ENCODE measurements at regions not wholly inside any gene's neighbourhood (a gene's known extent, or its start where the extent isn't known, plus 50 kb on each side); places are given as distances from the start of the nearest gene placed in this dataset.

DNA sequence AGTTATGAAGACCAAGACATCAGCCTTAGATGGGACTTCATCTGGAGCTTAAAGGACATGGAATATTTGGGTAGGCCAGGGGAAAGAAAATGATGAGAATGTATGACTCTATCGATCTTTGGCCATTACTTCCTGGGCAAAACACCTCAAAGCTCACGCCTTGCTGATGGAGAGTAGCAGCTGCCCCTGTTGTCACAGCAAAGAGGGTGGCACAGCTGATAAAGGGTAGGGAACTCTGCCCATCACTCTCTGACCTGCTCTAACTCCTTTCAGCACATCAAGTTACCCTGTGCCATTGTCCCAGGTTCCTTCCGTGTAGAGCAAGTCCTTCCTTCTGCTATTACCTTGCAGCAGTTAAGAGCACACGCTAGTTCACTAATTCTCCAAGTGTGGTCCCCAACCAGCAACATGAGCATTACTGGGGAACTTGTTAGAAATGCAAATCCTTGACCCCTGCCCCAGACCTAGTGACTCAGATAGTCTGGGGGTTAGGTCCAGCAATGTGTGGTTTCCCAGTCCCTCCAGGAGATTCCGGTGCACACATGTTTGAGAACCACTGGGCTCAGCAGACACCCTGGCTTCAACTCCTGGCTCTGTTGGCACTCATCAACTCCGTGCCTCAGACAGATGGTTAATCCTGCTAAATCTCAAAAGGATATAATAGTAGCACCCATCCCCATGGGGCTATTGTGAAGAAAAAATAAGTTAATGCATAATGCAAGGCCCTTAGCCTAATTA is 93.7 kb upstream of the EEA1 start:
- H3K36me3 Mint-ChIP-seq (ENCODE audit: low read depth) = no peaks in the 10 kb centered on the region
- no peaks in the 10 kb centered on the region for H3K4me1 Mint-ChIP-seq (ENCODE audit: low read depth)
- no peak overlapping the region for H3K27ac Mint-ChIP-seq
- no peaks in the 10 kb centered on the region for H3K9me3 Mint-ChIP-seq
- no peaks in the 10 kb centered on the region for H3K27me3 Mint-ChIP-seq
- H3K4me3 Mint-ChIP-seq = no peak overlapping the region

DNA sequence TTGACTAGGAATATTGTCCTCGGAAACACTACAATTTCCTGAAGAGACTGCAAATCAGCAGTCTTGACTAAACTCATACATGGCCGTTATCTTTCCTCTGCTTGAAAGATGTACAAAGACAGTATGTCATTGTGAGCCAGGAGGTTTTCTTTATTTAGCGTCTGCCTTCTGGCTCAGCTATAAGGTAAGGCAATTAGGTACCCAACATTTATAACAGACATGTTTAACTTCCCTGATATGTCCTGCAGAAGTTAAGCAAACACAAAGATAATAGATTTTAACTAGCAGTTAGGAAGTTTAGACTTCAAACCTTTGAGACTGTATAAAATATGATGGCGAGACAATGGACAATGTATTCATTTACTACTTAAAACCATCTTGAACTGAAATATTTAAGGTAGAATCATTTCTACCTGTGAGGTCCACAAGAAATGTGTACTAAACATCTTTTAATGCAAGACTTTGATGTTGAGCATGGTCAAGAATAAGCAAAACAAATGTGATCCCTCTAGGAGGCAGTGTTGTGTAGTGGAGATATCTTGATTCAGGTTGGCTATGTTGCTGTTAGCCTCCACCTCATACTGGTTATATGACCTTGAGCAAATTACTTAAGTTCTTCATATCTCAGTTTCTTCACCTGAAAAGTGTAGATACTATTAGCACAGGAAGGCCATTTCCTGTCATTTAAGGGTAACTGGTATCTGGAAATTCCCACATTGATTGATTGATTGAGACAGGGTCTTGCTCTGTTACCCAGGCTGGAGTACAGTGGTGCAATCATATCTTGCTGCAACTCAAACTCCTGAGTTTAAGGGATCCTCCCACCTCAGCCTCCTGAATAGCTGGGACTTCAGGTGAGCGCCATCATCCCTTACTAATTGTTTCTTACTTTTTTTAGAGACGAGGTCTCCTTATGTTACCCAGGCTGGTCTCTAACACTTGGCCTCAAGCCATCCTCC is 96.3 kb upstream of the EEA1 start:
- no peaks in the 10 kb centered on the region for H3K4me1 Mint-ChIP-seq (ENCODE audit: low read depth)
- H3K27ac Mint-ChIP-seq = no peak overlapping the region
- H3K36me3 Mint-ChIP-seq (ENCODE audit: low read depth) = no peaks in the 10 kb centered on the region
- no peak overlapping the region for H3K4me3 Mint-ChIP-seq
- no peaks in the 10 kb centered on the region for H3K27me3 Mint-ChIP-seq
- no peaks in the 10 kb centered on the region for H3K9me3 Mint-ChIP-seq

DNA sequence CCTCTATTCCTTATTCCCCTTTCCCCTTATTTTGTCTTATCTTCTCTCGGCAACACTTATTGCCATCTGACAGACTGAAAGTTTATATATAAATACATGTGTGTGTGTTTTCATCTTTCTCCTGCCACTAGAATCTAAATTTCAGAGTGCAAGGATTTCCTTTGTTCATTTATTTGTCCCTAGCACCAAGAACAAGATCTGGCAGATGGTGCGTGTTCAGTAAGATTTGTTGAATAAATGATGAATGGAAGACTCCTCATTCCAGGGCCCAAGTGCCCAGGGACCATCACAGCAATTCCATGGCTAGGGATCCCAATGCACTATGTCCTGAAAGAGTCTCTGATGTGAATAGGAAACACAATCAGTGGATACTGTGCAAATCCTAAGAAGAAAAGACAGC is 97.9 kb upstream of the EEA1 start:
- Mint-ChIP-seq H3K4me3 (no peak overlapping the region), H3K36me3 (ENCODE audit: low read depth) (no peaks in the 10 kb centered on the region), H3K9me3 (no peaks in the 10 kb centered on the region), H3K27me3 (no peaks in the 10 kb centered on the region), H3K27ac (no peak overlapping the region), H3K4me1 (ENCODE audit: low read depth) (no peaks in the 10 kb centered on the region)

DNA sequence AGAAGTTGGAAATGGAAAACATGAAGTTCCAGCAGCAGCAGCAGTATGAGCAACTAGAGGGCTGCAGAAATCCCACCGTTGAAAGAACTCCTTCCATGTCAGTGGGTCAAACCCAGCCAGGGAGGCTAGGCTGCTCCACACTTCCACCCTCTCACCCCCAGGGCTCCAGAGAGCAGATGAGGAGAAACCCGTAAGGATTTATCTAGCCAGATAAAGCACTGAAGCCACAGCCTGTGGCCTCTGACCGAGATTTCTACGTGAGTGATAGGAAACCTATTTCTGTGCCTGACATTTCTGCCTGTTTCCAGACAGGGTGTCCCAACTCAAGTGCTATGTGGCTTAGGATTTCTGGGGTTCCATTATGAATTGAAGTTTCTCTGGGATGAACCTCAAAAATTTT is 100.0 kb upstream of the EEA1 start:
- Mint-ChIP-seq H3K4me1 (ENCODE audit: low read depth) (no peaks in the 10 kb centered on the region), H3K36me3 (ENCODE audit: low read depth) (no peaks in the 10 kb centered on the region), H3K27me3 (peaks cover 4% of the 10 kb centered on the region), H3K4me3 (no peak overlapping the region), H3K9me3 (no peaks in the 10 kb centered on the region), H3K27ac (no peak overlapping the region)

DNA sequence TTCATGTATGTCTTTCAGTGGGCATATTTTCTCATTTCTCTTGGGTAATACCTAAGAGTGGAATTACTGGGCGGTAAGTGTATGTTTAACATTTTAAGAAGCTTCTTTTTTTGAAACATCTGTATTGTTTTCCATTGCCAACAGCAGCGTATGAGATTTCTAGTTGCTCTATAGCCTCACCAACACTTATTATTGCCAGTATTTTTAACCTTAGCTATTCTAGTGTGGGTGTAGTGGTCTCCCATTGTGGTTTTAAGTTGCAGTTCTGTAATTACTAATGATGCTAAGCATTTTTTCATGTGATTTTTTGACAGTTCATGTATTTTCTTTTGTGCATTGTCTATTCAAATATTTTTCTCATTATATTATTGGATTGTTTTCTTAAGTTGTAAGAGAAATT is 101.9 kb upstream of the EEA1 start:
- Mint-ChIP-seq H3K4me3 (no peak overlapping the region), H3K27me3 (peaks cover 11% of the 10 kb centered on the region), H3K27ac (no peak overlapping the region), H3K9me3 (no peaks in the 10 kb centered on the region), H3K4me1 (ENCODE audit: low read depth) (no peaks in the 10 kb centered on the region), H3K36me3 (ENCODE audit: low read depth) (no peaks in the 10 kb centered on the region)

DNA sequence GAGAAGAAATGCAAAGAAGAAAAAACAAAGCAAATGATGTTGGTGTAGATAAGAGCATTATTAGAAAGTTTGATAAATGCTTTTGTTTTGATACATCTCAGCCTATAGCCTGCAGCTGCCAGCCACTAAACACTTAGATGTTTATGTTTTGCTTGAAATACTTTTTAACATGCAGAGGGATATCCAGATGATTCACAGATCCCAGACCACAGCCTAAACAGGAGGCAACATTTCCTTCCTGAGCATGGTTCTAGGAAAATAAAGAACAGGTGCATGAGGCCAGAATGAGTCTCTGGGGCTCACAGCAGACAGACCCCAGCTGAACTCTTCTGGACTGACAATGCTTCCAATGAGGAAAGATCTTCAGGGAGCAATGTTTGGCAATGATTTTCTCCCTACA is 103.7 kb upstream of the EEA1 start:
- Mint-ChIP-seq H3K4me3 (no peak overlapping the region), H3K27me3 (peaks cover 19% of the 10 kb centered on the region), H3K27ac (no peak overlapping the region), H3K4me1 (ENCODE audit: low read depth) (no peaks in the 10 kb centered on the region), H3K9me3 (no peaks in the 10 kb centered on the region), H3K36me3 (ENCODE audit: low read depth) (no peaks in the 10 kb centered on the region)

DNA sequence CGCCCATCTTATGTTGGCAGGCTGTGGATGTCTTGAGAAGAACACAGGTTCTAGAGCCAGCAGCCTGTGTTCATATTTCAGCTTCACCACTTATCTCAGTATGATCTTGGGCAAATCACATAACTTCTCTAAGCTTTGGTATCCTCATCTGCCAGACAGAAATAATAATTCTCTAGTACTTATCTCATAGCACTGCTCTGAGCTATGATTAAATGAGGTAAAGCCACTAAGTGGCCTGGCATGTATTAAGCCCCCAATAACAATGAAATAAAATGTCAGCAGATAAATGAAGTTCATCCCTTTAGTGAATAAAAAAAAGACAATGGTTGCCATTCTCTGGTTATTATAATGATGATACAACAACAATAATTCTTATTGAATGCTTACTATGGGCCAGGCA is 104.9 kb upstream of the EEA1 start:
- no peaks in the 10 kb centered on the region for H3K4me1 Mint-ChIP-seq (ENCODE audit: low read depth)

DNA sequence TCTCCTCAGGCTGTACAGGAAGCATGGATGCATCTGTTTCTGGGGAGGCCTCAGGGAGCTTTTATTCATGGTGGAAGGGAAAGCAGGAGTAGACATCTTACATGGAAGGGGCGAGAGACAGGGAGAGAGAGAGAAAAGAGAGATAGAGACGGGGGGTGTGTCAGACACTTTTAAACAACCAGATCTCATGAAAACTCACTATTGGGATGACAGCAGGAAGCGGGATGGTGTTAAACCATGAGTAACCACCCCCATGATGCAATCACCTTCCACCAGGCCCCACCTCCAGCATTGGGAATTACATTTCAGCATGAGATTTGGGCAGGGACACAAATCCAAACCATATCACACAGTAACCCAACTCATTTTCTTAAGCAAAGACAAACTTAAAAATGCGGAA is 110.0 kb upstream of the EEA1 start:
- H3K4me3 Mint-ChIP-seq = no peak overlapping the region
- H3K9me3 Mint-ChIP-seq = no peaks in the 10 kb centered on the region
- H3K4me1 Mint-ChIP-seq (ENCODE audit: low read depth) = no peaks in the 10 kb centered on the region
- no peak overlapping the region for H3K27ac Mint-ChIP-seq
- peaks cover 24% of the 10 kb centered on the region for H3K27me3 Mint-ChIP-seq
- H3K36me3 Mint-ChIP-seq (ENCODE audit: low read depth) = no peaks in the 10 kb centered on the region

More for the DNA sequence above, 104.9 kb upstream of the EEA1 start:
- no peaks in the 10 kb centered on the region for H3K9me3 Mint-ChIP-seq
- no peak overlapping the region for H3K4me3 Mint-ChIP-seq
- H3K27ac Mint-ChIP-seq = no peak overlapping the region
- peaks cover 21% of the 10 kb centered on the region for H3K27me3 Mint-ChIP-seq
- no peaks in the 10 kb centered on the region for H3K36me3 Mint-ChIP-seq (ENCODE audit: low read depth)

DNA sequence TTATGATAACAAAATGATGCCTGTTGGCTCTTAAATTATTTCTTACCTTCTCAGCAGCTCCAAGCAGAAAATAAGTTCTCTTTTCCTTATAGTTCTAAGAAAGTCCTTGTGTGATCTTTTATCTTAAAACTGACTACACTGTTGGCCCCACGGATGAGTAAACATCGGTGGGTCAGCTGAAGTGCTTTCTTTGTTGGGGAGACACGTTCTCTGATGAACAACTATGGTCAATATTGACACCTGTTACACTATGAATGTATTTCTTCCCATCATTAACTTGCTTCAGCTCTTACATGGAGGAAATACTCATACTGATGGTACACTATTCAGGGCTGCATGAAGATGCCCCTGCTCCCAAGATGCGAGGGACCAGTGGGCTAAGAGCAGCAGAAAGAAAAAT is 110.8 kb upstream of the EEA1 start:
- Mint-ChIP-seq H3K4me3 (no peak overlapping the region), H3K27ac (no peak overlapping the region), H3K4me1 (ENCODE audit: low read depth) (no peaks in the 10 kb centered on the region), H3K27me3 (peaks cover 17% of the 10 kb centered on the region), H3K9me3 (no peaks in the 10 kb centered on the region), H3K36me3 (ENCODE audit: low read depth) (no peaks in the 10 kb centered on the region)

DNA sequence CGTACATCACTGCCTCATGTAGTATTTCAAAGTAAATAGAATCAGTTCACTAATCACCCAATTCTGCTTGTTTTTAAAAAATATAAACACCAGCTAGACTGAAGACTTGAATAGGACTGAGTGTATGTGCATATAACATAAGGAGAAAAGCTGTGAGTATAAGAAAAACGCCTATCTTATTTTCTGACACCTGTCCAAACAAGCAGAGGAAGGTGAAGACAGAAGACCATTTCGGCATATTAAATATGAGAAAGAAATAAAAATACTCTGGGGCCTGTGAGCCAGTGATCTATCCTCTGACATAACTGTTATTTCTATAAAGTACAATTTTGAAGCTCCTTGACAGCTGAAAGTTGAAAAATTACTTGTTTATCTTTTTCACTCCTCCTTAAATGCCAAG is 111.3 kb upstream of the EEA1 start:
- no peaks in the 10 kb centered on the region for H3K4me1 Mint-ChIP-seq (ENCODE audit: low read depth)
- H3K27me3 Mint-ChIP-seq = peaks cover 17% of the 10 kb centered on the region
- H3K9me3 Mint-ChIP-seq = no peaks in the 10 kb centered on the region
- no peak overlapping the region for H3K4me3 Mint-ChIP-seq
- no peak overlapping the region for H3K27ac Mint-ChIP-seq
- no peaks in the 10 kb centered on the region for H3K36me3 Mint-ChIP-seq (ENCODE audit: low read depth)

DNA sequence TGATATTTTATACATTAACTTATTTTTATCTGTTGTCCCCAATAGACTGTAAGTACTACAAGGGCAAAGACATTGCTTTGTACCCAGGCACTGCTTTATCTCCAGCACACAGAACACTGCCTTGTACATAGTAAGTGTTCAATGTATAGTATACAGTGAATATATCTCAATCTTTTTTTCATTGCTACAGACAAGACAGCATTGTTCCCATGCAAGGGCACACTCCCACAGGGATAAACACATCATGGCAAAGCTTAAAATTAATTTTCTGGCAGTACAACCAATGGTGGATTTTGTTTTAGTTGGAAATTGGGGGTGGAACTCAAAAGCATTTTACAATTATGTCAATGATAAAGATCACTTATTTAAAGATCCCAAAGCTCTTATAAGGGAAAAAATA is 112.3 kb upstream of the EEA1 start:
- Mint-ChIP-seq H3K4me3 (no peak overlapping the region), H3K4me1 (ENCODE audit: low read depth) (no peaks in the 10 kb centered on the region), H3K9me3 (no peaks in the 10 kb centered on the region), H3K27ac (no peak overlapping the region), H3K36me3 (ENCODE audit: low read depth) (no peaks in the 10 kb centered on the region), H3K27me3 (peaks cover 17% of the 10 kb centered on the region)

DNA sequence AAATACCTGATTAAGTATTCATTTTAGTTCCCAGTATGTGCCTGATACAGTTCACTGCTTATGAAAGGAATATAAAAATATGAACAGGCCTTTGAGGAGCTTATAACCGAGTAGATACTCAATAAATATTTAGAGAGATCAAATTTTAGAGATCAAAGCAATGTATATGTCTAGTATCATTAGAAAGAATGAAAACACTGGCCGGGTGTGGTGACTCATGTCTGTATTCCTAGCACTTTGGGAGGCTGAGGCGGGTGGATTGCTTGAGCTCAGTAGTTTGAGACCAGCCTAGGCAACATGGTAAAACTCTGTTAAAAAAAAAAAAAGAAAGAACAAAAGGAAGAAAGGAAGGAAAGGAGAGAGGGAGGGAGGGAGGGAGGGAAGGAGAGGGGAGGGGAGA is 113.2 kb upstream of the EEA1 start:
- H3K4me1 Mint-ChIP-seq (ENCODE audit: low read depth) = no peaks in the 10 kb centered on the region
- H3K36me3 Mint-ChIP-seq (ENCODE audit: low read depth) = no peaks in the 10 kb centered on the region
- H3K27me3 Mint-ChIP-seq = peaks cover 9% of the 10 kb centered on the region
- no peak overlapping the region for H3K4me3 Mint-ChIP-seq
- peaks cover 2% of the 10 kb centered on the region for H3K9me3 Mint-ChIP-seq
- no peak overlapping the region for H3K27ac Mint-ChIP-seq

DNA sequence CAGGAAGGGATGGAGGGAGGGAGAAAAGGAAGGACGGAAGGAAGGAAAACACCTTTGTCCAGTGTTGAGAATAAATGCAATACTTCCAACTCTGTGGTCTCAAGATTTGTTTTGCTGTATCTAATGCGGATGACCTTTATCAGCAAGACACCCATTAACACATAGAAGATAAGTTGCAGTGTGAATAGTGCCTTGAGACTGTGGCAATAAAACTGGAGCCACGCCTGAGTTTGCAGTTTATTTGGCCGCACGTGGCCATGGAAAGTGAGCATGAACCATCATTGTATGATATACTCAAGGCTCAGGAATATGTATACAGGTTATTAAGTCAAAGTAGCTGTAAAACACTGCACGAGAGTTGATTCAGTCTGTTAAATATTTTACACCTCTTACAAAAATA is 113.6 kb upstream of the EEA1 start:
- no peaks in the 10 kb centered on the region for H3K4me1 Mint-ChIP-seq (ENCODE audit: low read depth)
- peaks cover 3% of the 10 kb centered on the region for H3K9me3 Mint-ChIP-seq
- no peak overlapping the region for H3K27ac Mint-ChIP-seq
- no peaks in the 10 kb centered on the region for H3K36me3 Mint-ChIP-seq (ENCODE audit: low read depth)
- no peak overlapping the region for H3K4me3 Mint-ChIP-seq
- H3K27me3 Mint-ChIP-seq = peaks cover 9% of the 10 kb centered on the region

DNA sequence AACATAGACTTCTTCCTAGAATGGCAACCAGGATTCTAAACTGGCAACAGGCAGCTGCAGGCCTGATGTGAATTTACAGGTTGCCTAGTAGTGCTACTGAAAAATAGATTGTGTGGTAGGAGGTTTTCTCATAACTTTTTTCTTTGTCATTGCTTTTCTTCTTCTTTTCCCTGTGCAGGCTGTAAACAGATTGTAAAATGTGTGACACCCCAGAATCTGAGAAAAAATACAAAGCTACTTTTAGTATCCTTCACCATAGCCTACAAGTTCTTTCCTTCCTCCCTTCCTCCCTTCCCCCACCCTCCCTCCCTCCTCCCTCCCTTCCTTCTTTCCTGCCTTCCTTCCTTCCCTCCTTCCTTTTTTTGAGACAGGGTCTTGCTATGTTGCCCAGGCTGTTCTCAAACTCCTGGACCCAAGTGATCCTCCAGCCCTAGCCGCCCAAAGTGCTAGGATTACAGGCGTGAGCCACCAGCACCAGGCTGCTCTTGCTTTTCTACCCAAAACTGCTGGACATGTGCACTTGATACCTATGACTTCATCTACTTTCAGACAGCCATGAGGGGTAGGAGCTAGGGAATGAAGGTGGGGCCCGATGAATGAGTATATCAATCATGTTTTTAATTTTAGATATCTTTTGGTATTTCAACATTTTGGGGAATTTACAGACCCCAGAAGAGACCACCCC is 114.2 kb upstream of the EEA1 start:
- no peaks in the 10 kb centered on the region for H3K36me3 Mint-ChIP-seq (ENCODE audit: low read depth)
- no peak overlapping the region for H3K4me3 Mint-ChIP-seq
- H3K27me3 Mint-ChIP-seq = peaks cover 10% of the 10 kb centered on the region
- H3K4me1 Mint-ChIP-seq (ENCODE audit: low read depth) = no peaks in the 10 kb centered on the region
- H3K9me3 Mint-ChIP-seq = peaks cover 3% of the 10 kb centered on the region
- H3K27ac Mint-ChIP-seq = no peak overlapping the region

DNA sequence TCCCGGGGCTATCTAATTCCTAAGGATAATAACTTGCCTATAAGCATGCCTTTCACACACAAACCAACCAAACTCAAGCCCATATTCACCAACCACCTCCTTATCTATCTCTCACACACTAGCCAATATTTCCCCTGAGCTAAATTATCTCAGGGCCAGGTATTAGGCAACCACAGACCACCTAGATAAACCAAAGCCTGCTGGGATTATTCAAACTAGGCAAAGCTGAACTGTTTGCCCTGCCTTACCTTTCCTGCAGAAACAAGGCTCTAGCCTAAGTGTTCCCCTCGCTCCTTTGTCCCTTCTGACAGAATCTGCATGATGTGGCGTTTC is 114.7 kb upstream of the EEA1 start:
- Mint-ChIP-seq H3K36me3 (ENCODE audit: low read depth) (no peaks in the 10 kb centered on the region), H3K4me3 (no peak overlapping the region), H3K9me3 (peaks cover 3% of the 10 kb centered on the region), H3K27ac (no peak overlapping the region), H3K27me3 (peaks cover 11% of the 10 kb centered on the region), H3K4me1 (ENCODE audit: low read depth) (no peaks in the 10 kb centered on the region)

Measured in stimulated activated naive CD8-positive, alpha-beta T cell treated with anti-CD3 and anti-CD28 coated beads, Interleukin-15, Interleukin-2, amounts not matched to agents 100 ng/mL and 50 ng/mL, for 24 hours (primary cell).